ENCODE measurements at regions not wholly inside any gene's neighbourhood (a gene's known extent, or its start where the extent isn't known, plus 50 kb on each side); places are given as distances from the start of the nearest gene placed in this dataset.

DNA sequence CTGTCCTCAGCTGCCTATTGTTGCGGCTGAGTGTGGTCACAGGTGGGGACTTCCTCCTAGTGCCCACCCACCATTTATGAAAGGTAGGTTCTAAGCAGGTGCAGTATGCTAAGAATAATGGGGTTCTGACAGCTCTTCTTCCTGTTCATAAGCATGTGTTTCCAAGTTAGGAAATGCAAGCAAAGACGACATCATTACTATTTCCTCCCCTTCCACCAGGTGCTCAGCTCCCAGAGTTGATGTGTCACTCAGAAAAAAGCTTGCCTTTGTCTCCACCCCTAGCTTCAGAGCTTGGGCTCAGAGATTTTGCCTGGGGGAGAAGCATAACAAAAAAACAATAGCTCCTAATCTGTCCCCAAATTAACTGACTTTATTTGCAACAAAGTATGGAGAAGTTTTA lies 1076.7 kb downstream of the NR2F1-AS1 start:
- DNase-seq (ENCODE audit: low spot score), result no peak

GRCh38 chr5:92500752-92501151 lies 1080.3 kb downstream of the NR2F1-AS1 start:
- no peak for DNase-seq (ENCODE audit: low spot score)

DNA sequence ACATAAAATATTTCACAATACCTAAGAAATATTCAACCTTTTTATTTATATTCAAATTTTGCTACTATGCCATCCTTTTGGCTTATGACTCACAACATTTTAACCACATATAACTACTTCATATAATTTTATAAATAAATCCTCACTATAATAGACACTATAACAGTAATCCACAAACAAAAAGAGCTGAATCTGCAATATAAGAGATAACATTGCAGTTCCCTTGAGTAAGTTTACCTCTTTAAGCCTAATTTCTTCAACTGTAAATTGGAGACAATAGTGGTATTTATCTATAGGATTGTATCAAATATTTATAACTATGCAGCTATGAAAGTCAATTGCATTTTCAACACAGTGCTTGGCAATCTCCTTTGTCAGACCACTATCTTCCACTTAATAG lies 1084.5 kb downstream of the NR2F1-AS1 start:
- no peak for DNase-seq (ENCODE audit: low spot score)

DNA sequence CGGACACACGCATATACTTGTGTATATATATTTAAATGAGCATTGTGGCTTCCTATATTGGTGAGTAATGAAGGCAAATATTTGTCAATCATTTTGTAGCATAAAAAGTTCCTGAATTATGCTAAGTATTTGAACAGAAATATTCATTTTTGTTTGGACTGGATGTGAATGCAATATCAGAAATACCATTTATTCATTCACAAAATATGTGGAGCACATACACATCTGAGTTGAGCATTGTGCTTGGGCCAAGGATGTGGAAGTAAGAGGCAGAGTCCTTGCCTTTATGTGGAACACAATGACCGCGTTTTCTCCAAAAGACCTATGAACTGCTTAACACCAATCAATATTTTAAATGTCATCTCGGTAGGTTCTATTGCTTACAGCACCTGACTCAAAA lies 1086.5 kb downstream of the NR2F1-AS1 start:
- DNase-seq (ENCODE audit: low spot score), result no peak

GRCh38 chr5:92492908-92493307 lies 1088.1 kb downstream of the NR2F1-AS1 start:
- no peak for DNase-seq (ENCODE audit: low spot score)

- DNase-seq (ENCODE audit: low spot score), result no peak
Measured at GRCh38 chr5:92484484-92484883, 1096.5 kb downstream of the NR2F1-AS1 start.

DNA sequence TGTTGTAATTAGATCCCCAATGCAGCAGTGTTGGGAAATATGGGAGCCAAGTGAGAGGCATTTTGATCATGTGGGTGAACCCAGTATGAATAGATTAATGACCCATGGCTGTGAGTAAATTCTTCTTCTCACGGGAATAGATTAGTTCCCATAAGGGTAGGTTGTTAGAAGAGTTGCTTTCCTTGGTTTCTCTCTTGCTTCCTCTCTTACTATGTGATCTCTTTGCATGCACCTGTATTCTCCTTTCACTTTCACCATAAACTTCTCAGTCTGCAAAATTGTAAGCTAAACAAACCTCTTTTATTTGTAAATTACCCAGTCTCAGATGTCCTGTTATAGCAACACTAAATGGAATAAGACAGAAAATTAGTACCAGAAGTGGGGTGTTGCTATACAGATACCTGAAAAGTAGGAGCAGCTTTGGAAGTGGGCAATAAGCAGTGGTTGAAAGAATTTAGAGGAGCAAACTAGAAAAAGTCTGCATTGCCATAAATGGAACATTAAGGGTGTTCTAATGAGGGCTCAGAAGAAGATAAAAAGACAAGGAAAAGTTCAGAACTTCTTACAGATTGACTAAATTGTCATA lies 1090.0 kb upstream of the ARRDC3 start:
- no peak for DNase-seq (ENCODE audit: low spot score)

GRCh38 chr5:92471861-92472260 lies 1088.7 kb upstream of the ARRDC3 start:
- no peak for DNase-seq (ENCODE audit: low spot score)

GRCh38 chr5:92470770-92471169 lies 1087.7 kb upstream of the ARRDC3 start:
- no peak for DNase-seq (ENCODE audit: low spot score)

- DNase-seq (ENCODE audit: low spot score), result no peak
Measured at GRCh38 chr5:92468295-92468694, 1085.2 kb upstream of the ARRDC3 start.

- no peak for DNase-seq (ENCODE audit: low spot score)
Measured at GRCh38 chr5:92467695-92468094, 1084.6 kb upstream of the ARRDC3 start.

DNA sequence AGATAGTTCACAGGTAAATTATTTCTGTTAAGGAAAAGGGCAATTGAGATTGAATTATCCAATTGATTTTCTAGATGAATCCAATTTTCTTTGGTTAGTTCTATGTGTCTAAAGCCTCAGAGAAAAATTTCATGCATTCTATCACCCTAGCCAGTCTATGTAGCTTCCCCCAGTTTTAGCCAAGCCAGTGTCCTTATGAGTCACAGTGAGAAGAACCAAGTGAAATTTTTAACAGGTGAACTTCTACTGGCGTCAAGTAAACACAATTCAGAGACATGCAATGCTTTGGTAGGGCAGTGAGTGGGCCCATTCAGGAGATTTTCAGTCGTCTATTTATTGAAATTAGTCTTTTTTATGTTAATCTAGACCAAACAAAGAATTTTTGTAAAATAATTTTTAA lies 1077.4 kb upstream of the ARRDC3 start:
- DNase-seq (ENCODE audit: low spot score), result no peak

DNA sequence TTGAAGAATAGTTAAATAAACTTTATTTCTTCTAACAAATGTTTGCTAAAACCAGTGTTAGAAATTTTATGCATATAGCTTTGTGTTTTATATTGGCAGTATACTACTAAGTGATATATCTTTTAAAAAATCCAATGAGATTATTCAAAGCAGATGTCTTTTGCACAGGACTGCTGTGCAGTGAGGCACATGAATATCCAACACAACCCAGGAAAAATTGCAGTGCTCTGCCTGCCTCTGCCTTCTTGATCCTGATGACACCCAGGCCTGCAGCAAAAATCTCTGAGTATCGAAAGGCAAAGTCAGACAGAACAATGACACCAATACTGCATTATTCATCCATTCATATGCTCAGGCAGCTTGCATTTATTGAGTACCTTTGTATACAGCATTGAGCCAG lies 1076.5 kb upstream of the ARRDC3 start:
- no peak for DNase-seq (ENCODE audit: low spot score)

DNA sequence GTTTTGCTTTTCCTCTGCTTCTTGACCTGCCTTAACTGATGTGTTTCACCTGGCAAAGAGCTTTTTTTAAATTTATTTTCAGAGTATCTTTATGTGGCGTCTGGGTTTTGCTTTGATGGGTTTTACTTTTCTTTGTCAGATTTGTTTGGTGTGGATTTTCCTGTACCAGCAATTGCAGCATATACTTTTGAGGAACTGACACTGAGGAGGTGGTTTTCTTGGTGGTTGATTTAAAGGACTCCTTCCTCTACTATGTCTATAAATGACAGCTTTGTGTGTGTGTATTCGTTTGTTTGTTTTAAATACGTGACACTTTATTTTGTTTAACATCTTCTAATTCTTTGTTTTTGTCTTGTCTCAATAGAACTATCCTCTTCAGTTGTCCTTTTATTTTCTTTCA lies 1071.9 kb upstream of the ARRDC3 start:
- DNase-seq (ENCODE audit: low spot score), result no peak

DNA sequence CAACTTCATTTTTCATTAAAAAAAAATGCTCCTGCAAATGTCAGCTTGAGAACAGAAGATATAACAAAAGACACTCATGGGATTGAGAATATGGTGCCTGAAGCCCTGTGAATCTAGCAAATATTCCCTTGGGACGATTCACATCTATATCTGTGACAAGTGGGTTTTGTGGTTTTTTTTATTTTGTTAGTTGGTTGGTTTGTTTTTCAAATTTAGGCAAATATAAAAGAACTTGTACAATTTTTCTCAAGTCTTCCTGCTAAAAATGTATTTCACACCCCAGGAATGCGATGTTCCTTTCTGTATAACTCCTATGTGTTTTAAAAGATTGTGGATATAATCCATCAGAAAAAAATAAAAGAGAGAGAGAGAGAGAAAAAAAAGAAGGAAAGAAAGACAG lies 1061.8 kb upstream of the ARRDC3 start:
- no peak for DNase-seq (ENCODE audit: low spot score)

GRCh38 chr5:92435781-92436180 lies 1052.7 kb upstream of the ARRDC3 start:
- no peak for DNase-seq (ENCODE audit: low spot score)

- DNase-seq (ENCODE audit: low spot score), result no peak
Measured at GRCh38 chr5:92429646-92430045, 1046.5 kb upstream of the ARRDC3 start.

DNA sequence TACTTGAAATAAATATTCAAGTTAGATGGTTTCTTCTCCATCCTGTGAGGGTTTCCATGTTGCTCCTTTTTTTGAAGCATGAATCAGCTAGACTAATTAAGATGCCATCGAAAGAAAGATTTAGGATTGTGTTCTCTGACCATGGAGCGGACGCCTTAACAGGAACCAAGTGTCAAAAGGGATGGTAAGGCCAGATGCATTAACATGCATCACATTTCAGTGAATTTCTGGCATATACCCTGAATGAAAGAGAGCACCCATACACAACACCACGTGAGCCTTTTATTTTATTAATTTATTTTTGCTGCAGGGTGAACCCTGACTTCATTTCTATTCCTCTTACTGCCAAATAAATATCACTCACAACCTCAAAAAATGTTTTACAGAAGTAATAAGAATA lies 1045.3 kb upstream of the ARRDC3 start:
- no peak for DNase-seq (ENCODE audit: low spot score)

GRCh38 chr5:92424785-92425426 lies 1041.8 kb upstream of the ARRDC3 start:
- DNase-seq (ENCODE audit: low spot score), result no peak

DNA sequence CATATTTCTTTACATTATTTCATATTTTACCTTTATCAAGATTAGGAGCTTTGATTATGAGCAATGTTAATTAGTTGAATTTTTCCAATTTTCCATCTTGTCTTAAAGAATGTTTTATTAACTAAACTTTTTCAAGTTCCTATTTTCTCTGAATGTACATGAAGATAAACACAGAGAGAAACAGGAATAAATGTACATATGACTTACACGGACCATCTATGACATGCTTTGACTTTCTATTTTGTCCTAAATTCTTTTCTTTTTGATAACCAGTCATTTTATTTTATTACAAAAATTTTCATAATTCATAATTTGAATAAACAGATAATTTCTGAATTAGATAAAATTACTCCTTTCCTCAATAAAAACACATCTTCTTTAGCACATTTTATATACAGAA lies 1038.8 kb upstream of the ARRDC3 start:
- DNase-seq (ENCODE audit: low spot score), result no peak

GRCh38 chr5:92421196-92421595 lies 1038.1 kb upstream of the ARRDC3 start:
- DNase-seq (ENCODE audit: low spot score), result no peak

GRCh38 chr5:92419261-92419660 lies 1036.1 kb upstream of the ARRDC3 start:
- no peak for DNase-seq (ENCODE audit: low spot score)

DNA sequence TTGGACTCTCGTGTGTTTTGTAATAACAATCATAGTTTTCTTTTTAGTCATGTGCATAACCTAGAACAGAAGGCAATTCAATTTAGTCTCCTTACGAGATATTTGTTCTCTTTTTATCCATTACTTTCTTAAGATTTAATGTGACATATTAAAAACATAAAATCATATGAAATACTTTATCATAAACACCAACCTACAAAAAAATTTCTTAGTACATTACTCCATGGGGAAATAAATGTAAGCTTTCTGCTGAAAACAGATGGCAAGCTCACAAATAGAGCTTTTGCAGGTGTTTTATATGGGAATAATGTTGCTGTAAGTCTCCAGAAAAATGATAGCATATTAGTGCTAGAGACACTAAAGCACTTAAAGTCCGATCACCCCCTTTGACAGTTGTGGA lies 1035.2 kb upstream of the ARRDC3 start:
- DNase-seq (ENCODE audit: low spot score), result no peak

- no peak for DNase-seq (ENCODE audit: low spot score)
Measured at GRCh38 chr5:92409134-92409533, 1026.0 kb upstream of the ARRDC3 start.
